ENCODE measurements at regions not wholly inside any gene's neighbourhood (a gene's known extent, or its start where the extent isn't known, plus 50 kb on each side); places are given as distances from the start of the nearest gene placed in this dataset.

DNA sequence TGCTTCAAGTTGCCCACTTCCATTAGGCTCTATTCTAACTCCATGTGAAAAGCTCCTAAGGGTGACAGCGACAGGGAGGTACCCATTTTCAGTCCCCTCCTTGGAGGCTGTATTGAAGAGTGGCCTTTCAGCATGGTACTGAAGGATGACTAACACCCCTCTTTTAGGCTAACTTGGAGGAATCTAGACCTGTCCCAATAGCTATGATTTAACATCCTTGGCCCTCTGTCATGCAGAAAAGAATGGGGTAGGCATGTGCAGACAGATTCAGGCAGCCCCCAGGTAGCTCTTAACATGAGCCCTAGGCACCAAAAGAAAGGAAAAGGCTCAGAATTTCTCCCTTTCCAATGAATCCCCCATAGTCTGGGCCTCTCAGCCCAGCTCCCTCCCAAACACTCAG, 89.3 kb upstream of the AMOTL1 start:
- TF ChIP-seq, protein P1, sequence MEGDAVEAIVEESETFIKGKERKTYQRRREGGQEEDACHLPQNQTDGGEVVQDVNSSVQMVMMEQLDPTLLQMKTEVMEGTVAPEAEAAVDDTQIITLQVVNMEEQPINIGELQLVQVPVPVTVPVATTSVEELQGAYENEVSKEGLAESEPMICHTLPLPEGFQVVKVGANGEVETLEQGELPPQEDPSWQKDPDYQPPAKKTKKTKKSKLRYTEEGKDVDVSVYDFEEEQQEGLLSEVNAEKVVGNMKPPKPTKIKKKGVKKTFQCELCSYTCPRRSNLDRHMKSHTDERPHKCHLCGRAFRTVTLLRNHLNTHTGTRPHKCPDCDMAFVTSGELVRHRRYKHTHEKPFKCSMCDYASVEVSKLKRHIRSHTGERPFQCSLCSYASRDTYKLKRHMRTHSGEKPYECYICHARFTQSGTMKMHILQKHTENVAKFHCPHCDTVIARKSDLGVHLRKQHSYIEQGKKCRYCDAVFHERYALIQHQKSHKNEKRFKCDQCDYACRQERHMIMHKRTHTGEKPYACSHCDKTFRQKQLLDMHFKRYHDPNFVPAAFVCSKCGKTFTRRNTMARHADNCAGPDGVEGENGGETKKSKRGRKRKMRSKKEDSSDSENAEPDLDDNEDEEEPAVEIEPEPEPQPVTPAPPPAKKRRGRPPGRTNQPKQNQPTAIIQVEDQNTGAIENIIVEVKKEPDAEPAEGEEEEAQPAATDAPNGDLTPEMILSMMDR (IDR thresholded peaks at IDR 0.05) = no peak
- TF ChIP-seq EP300 (IDR thresholded peaks at IDR 0.05; ENCODE audit: low read depth) = no peak
